ENCODE measurements at regions not wholly inside any gene's neighbourhood (a gene's known extent, or its start where the extent isn't known, plus 50 kb on each side); places are given as distances from the start of the nearest gene placed in this dataset.

GRCh38 chr11:110989428-110990133 lies 255.9 kb upstream of the POU2AF2 start:
- ChIA-PET POLR2A (no interaction called here), CTCF (no interaction called here), RAD21 (ENCODE audit: low non-redundant PET in 1 of 2, low total read pairs in 2 of 2, uncharacterized antibody in 2 of 2, unreplicated experiment in 2 of 2) (no interaction called here)
- H3K27ac ChIP-seq (ENCODE audit: low read depth, low read length): no peak overlapping the region
- no peaks in the 10 kb centered on the region for H3K79me2 ChIP-seq (ENCODE audit: insufficient read depth, low read length)
- no peak overlapping the region for H3K9ac ChIP-seq (ENCODE audit: low read length)
- no peaks in the 10 kb centered on the region for H3K4me1 ChIP-seq (ENCODE audit: control insufficient read depth in 1 of 2, insufficient read depth in 2 of 2, low read length in 2 of 2)
- TF ChIP-seq SIN3A (IDR thresholded peaks at IDR 0.05; ENCODE audit: low read depth) (no peak), POLR2AphosphoS5 (IDR thresholded peaks at IDR 0.05; ENCODE audit: low read depth, low read length) (no peak), TCF7L2 (IDR thresholded peaks at IDR 0.05; ENCODE audit: borderline replicate concordance, extremely low read depth, insufficient read depth, insufficient read length) (no peak), ZBTB33 (IDR thresholded peaks at IDR 0.05; ENCODE audit: extremely low read depth, insufficient replicate concordance, low read length) (no peak), REST (IDR thresholded peaks at IDR 0.05; ENCODE audit: low read depth) (no peak), YY1 (IDR thresholded peaks at IDR 0.05; ENCODE audit: extremely low read depth, insufficient replicate concordance, low read depth, low read length) (no peak), CTCF (IDR thresholded peaks at IDR 0.05 in 2 of 3, conservative IDR thresholded peaks at IDR 0.05 in 1 of 3; ENCODE audit: borderline replicate concordance in 1 of 3, insufficient read depth in 1 of 3, low read depth in 2 of 3, low read length in 2 of 3) (no peak), ZFX (IDR thresholded peaks at IDR 0.05) (no peak), POLR2A (IDR thresholded peaks at IDR 0.05; ENCODE audit: borderline replicate concordance, extremely low read depth, insufficient read depth, insufficient read length) (no peak), ZNF274 (IDR thresholded peaks at IDR 0.05; ENCODE audit: low read depth, low read length) (no peak), EZH2phosphoT487 (IDR thresholded peaks at IDR 0.05; ENCODE audit: borderline replicate concordance) (no peak), EZH2 (IDR thresholded peaks at IDR 0.05) (no peak)
- ATAC-seq (no peak), DNase-seq (ENCODE audit: low read depth, low spot score) (no peak)
- H3K9me2 ChIP-seq (ENCODE audit: insufficient read depth): no peaks in the 10 kb centered on the region
- H3K4me2 ChIP-seq (ENCODE audit: low read length): no peak overlapping the region
- H3K27me3 ChIP-seq (ENCODE audit: insufficient read depth, low read length): peaks cover 19% of the 10 kb centered on the region; the same call in 1 of the 2 replicates
- no peaks in the 10 kb centered on the region for H4K20me1 ChIP-seq (ENCODE audit: insufficient read depth)
- intact Hi-C loops (cut with micrococcal nuclease): no loop called here
- no peak overlapping the region for H3K4me3 ChIP-seq (replicated peaks in 1 of 2; ENCODE audit: low read depth in 1 of 2, low read length in 2 of 2)
- no TSS peak for BruUV-seq (replicated peaks)
- no peaks in the 10 kb centered on the region for H3K36me3 ChIP-seq (ENCODE audit: control insufficient read depth in 1 of 2, insufficient read depth in 2 of 2, low read length in 2 of 2)
- H3K9me3 ChIP-seq (ENCODE audit: control insufficient read depth in 1 of 2, insufficient read depth in 1 of 2, low read depth in 1 of 2, low read length in 2 of 2): no peaks in the 10 kb centered on the region
- no peak overlapping the region for H2AFZ ChIP-seq (ENCODE audit: low read depth, low read length, poor library complexity, severe bottlenecking)
